ENCODE measurements at regions not wholly inside any gene's neighbourhood (a gene's known extent, or its start where the extent isn't known, plus 50 kb on each side); places are given as distances from the start of the nearest gene placed in this dataset.

DNA sequence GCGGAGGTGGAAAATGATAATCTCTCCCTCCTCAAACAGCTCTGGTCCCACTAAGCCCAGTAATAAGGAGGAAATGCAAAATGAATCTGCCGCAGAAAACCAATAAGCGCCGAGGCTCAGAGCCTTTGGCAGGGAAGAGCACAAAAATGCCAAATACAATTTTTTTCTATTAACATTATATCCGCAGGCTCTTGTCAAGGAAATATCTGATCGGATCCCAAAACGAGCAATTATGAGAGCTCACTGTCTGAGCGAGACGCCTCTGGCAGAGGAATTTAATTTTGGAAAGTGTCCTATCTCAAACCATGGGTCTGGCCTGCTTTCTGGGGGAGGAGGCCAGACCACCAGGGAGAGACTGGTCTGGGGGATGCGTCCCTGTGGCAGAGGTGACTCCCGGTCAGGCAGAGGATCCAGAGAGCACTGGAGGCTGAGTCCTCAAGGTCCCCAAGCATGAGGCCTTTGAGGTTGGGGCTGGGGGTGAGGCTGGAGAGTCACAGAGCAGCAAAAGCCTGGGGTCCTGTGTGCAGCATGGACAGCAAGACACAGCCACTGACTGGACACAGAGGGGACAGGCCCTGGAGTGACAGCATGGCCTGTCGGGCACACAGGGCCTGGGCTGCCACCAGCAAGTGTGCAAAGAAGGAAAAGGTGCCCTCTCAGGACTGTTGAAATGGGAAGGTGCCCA is 342.8 kb upstream of the SFSWAP start:
- TF ChIP-seq, protein P1, sequence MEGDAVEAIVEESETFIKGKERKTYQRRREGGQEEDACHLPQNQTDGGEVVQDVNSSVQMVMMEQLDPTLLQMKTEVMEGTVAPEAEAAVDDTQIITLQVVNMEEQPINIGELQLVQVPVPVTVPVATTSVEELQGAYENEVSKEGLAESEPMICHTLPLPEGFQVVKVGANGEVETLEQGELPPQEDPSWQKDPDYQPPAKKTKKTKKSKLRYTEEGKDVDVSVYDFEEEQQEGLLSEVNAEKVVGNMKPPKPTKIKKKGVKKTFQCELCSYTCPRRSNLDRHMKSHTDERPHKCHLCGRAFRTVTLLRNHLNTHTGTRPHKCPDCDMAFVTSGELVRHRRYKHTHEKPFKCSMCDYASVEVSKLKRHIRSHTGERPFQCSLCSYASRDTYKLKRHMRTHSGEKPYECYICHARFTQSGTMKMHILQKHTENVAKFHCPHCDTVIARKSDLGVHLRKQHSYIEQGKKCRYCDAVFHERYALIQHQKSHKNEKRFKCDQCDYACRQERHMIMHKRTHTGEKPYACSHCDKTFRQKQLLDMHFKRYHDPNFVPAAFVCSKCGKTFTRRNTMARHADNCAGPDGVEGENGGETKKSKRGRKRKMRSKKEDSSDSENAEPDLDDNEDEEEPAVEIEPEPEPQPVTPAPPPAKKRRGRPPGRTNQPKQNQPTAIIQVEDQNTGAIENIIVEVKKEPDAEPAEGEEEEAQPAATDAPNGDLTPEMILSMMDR (IDR thresholded peaks at IDR 0.05): no peak
- no peak for TF ChIP-seq POLR2A (IDR thresholded peaks at IDR 0.05)

All from lower leg skin (tissue), 3 donors.